ENCODE measurements at regions not wholly inside any gene's neighbourhood (a gene's known extent, or its start where the extent isn't known, plus 50 kb on each side); places are given as distances from the start of the nearest gene placed in this dataset.

DNA sequence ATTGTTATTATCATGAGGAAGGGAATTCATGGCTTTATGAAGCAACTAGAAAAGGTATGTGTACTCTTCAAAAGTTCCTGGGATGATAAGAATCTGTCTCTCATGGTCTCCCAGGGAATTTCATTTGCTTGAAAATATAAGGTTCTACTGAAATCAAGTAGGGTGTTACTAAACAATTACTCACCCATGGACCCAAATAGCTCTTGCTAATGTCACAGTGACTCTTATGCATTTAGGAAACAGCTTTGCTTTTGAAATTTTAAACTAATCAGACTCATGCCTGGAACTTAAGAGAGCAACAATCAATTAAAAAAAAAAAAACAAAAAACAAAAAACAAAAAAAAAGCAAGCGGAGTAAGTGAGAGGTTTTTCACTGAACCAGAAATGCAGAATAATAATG is 1546.3 kb upstream of the TENM4 start:
- Histone ChIP-seq H3K9ac (ENCODE audit: low read depth in 1 of 3, low read length in 3 of 3) (no peak overlapping the region), H3K27me3 (ENCODE audit: control insufficient read depth in 3 of 3, insufficient read depth in 3 of 3, low read length in 3 of 3) (no peaks in the 10 kb centered on the region), H3K4me3 (ENCODE audit: low read length in 3 of 3) (no peak overlapping the region), H3K36me3 (ENCODE audit: control insufficient read depth in 3 of 3, insufficient read depth in 3 of 3, low read length in 3 of 3) (no peaks in the 10 kb centered on the region), H3K9me3 (ENCODE audit: control insufficient read depth in 3 of 3, low read length in 3 of 3) (peaks cover 0 to 2% (median 0%) of the 10 kb centered on the region in 3 donors), H3K4me1 (ENCODE audit: control insufficient read depth in 3 of 3, insufficient read depth in 3 of 3, low read length in 3 of 3) (no peaks in the 10 kb centered on the region), H3K27ac (ENCODE audit: low read depth, low read length) (no peak overlapping the region)

DNA sequence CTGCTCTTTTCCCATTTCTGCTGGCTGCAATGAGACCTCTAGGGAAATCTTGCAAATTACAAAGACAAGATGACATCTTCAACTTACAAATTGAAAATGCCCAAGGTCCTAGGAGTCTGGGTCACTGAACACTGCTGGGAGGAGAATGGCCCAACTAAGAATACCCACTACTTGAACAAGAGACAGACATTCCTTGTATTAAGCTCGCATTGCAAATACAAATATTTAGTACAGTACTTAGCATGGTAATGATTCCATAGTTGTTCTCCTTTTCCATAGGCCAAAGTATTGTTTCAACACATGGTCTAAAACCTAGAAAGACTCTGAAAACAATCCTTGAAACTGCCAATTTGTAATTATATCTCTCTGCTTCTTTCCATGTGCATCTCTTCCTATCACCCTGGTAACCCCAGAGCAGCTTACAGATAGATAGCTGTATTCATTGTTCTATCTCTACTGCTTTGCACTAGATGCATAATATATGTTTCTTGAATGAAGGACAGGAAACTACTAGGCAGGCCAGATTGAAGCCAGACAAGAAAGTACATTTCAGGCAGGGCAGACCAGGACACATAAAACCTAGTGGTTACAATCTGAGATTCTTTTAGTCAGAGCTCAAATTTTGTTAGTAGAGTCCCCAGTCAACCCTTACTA is 1545.7 kb upstream of the TENM4 start:
- Histone ChIP-seq H3K27me3 (ENCODE audit: control insufficient read depth in 3 of 3, insufficient read depth in 3 of 3, low read length in 3 of 3) (no peaks in the 10 kb centered on the region), H3K9me3 (ENCODE audit: control insufficient read depth in 3 of 3, low read length in 3 of 3) (peaks cover 0 to 2% (median 0%) of the 10 kb centered on the region in 3 donors), H3K4me1 (ENCODE audit: control insufficient read depth in 3 of 3, insufficient read depth in 3 of 3, low read length in 3 of 3) (no peaks in the 10 kb centered on the region), H3K9ac (ENCODE audit: low read depth in 1 of 3, low read length in 3 of 3) (no peak overlapping the region), H3K4me3 (ENCODE audit: low read length in 3 of 3) (no peak overlapping the region), H3K36me3 (ENCODE audit: control insufficient read depth in 3 of 3, insufficient read depth in 3 of 3, low read length in 3 of 3) (no peaks in the 10 kb centered on the region), H3K27ac (ENCODE audit: low read depth, low read length) (no peak overlapping the region)

DNA sequence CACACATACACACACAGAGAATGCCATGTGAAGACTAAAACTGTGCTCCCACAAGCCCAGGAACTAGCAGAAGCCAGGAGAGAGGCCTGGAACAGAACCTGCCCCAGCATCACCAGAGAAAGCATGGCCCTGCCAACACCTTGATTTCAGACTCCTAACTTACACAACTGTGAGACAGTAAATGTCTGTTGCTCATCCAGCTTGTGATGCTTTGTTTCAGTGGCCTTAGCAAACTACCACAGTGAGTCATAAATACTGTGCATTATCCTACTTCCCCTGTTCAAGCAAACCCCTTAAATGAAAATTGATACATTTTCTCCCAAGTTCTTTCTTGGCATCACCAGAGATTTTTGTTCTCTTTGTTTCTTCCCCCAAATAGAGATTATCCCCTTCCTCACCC is 1539.4 kb upstream of the TENM4 start:
- H3K9ac ChIP-seq (ENCODE audit: low read depth in 1 of 3, low read length in 3 of 3), result no peak overlapping the region
- no peaks in the 10 kb centered on the region for H3K36me3 ChIP-seq (ENCODE audit: control insufficient read depth in 3 of 3, insufficient read depth in 3 of 3, low read length in 3 of 3)
- no peak overlapping the region for H3K4me3 ChIP-seq (ENCODE audit: low read length in 3 of 3)
- no peaks in the 10 kb centered on the region for H3K4me1 ChIP-seq (ENCODE audit: control insufficient read depth in 3 of 3, insufficient read depth in 3 of 3, low read length in 3 of 3)
- no peaks in the 10 kb centered on the region for H3K27me3 ChIP-seq (ENCODE audit: control insufficient read depth in 3 of 3, insufficient read depth in 3 of 3, low read length in 3 of 3)
- H3K9me3 ChIP-seq (ENCODE audit: control insufficient read depth in 3 of 3, low read length in 3 of 3), result no peaks in the 10 kb centered on the region
- H3K27ac ChIP-seq (ENCODE audit: low read depth, low read length), result no peak overlapping the region

DNA sequence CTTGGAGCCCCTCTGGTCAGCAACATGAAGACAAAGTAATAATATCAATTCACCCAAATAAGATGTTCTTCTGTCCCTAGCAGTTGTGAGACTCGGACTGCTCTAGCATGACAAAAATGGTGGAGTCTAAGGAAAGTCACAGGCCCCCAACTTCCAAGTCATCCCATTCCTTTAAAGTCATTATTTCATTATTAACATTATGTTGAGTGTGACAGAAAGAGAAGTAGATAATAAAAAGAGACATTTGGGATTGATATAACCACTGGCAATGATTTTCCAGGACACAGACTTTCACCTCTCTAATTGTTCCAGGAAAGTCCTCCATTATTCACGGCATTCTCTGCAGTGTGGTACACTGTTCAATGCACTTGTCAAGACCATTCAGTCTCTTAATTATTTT is 1533.0 kb upstream of the TENM4 start:
- H3K4me1 ChIP-seq (ENCODE audit: control insufficient read depth in 3 of 3, insufficient read depth in 3 of 3, low read length in 3 of 3), result no peaks in the 10 kb centered on the region
- no peak overlapping the region for H3K9ac ChIP-seq (ENCODE audit: low read depth in 1 of 3, low read length in 3 of 3)
- H3K27me3 ChIP-seq (ENCODE audit: control insufficient read depth in 3 of 3, insufficient read depth in 3 of 3, low read length in 3 of 3), result no peaks in the 10 kb centered on the region
- H3K4me3 ChIP-seq (ENCODE audit: low read length in 3 of 3), result no peak overlapping the region
- H3K9me3 ChIP-seq (ENCODE audit: control insufficient read depth in 3 of 3, low read length in 3 of 3), result no peaks in the 10 kb centered on the region
- no peak overlapping the region for H3K27ac ChIP-seq (ENCODE audit: low read depth, low read length)
- H3K36me3 ChIP-seq (ENCODE audit: control insufficient read depth in 3 of 3, insufficient read depth in 3 of 3, low read length in 3 of 3), result no peaks in the 10 kb centered on the region

DNA sequence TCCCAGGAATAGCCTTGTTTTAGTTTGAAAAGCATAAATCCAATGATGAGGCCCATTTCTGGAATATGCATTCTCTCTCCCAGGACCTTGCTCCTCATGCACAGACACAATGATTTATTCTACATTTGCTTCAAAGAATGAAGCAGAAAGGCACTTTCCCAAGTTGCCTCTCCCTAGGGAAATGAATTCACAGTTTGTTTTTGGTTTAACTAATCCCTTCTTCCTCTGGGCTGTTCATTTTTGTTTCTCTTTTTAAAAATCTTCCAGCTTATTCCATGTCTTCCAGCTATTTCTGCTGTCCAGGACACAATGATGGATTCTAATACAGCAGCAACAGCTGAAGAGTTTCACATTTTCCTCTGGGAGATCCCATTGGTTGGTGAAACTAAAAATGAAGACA is 1529.2 kb upstream of the TENM4 start:
- Histone ChIP-seq H3K27me3 (ENCODE audit: control insufficient read depth in 3 of 3, insufficient read depth in 3 of 3, low read length in 3 of 3) (no peaks in the 10 kb centered on the region), H3K27ac (ENCODE audit: low read depth, low read length) (no peak overlapping the region), H3K4me1 (ENCODE audit: control insufficient read depth in 3 of 3, insufficient read depth in 3 of 3, low read length in 3 of 3) (no peaks in the 10 kb centered on the region), H3K36me3 (ENCODE audit: control insufficient read depth in 3 of 3, insufficient read depth in 3 of 3, low read length in 3 of 3) (no peaks in the 10 kb centered on the region), H3K4me3 (ENCODE audit: low read length in 3 of 3) (no peak overlapping the region), H3K9me3 (ENCODE audit: control insufficient read depth in 3 of 3, low read length in 3 of 3) (no peaks in the 10 kb centered on the region), H3K9ac (ENCODE audit: low read depth in 1 of 3, low read length in 3 of 3) (no peak overlapping the region)

DNA sequence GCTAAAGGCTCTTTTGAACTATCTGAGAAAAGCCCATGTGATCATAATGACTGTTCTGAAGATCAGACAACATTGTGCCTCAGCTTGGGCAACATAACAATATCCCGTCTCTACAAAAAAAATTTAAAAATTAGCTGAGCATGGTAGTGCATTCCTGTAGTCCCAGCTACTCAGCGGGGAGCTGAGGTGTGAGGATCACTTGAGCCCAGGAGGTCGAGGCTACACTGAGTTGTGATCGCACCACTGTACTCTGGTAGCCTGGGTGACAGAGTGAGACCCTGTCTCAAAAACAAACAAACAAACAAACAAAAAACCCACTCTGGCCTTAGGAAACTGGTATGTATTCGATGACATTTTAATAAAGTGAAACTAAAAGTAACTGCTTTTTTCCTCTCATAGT is 1526.8 kb upstream of the TENM4 start:
- Histone ChIP-seq H3K27ac (ENCODE audit: low read depth, low read length) (no peak overlapping the region), H3K27me3 (ENCODE audit: control insufficient read depth in 3 of 3, insufficient read depth in 3 of 3, low read length in 3 of 3) (no peaks in the 10 kb centered on the region), H3K4me1 (ENCODE audit: control insufficient read depth in 3 of 3, insufficient read depth in 3 of 3, low read length in 3 of 3) (no peaks in the 10 kb centered on the region), H3K9ac (ENCODE audit: low read depth in 1 of 3, low read length in 3 of 3) (no peak overlapping the region), H3K9me3 (ENCODE audit: control insufficient read depth in 3 of 3, low read length in 3 of 3) (no peaks in the 10 kb centered on the region), H3K4me3 (ENCODE audit: low read length in 3 of 3) (no peak overlapping the region), H3K36me3 (ENCODE audit: control insufficient read depth in 3 of 3, insufficient read depth in 3 of 3, low read length in 3 of 3) (no peaks in the 10 kb centered on the region)

DNA sequence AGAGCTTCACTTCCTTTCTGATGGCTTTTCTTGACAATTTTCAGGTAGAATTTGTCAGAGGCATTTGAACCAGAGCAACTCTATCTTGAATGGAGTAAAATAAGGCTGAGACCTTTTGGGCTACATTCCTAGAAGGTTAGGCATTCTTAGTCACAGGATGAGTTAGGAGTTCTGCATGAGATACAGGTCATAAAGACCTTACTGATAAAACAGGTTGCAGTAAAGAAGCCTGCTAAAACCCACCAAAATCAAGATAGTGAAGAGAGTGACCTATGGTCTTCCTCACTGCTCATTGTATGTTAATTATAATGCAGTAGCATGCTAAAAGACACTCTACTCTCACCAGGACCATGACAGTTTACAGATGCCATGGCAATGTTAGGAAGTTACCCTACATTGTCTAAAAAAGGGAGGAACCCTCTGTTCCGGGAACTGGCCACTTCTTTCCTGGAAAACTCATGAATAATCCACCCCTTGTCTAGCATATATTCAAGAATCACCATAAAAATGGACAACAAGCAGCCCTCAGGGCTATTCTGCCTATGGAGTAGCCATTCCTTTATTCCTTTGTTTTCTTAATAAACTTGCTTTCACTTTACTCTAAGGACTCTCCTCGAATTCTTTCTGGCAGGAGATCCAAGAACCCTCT is 1519.7 kb upstream of the TENM4 start:
- H3K36me3 ChIP-seq (ENCODE audit: control insufficient read depth in 3 of 3, insufficient read depth in 3 of 3, low read length in 3 of 3), result no peaks in the 10 kb centered on the region
- H3K27me3 ChIP-seq (ENCODE audit: control insufficient read depth in 3 of 3, insufficient read depth in 3 of 3, low read length in 3 of 3), result no peaks in the 10 kb centered on the region
- no peak overlapping the region for H3K27ac ChIP-seq (ENCODE audit: low read depth, low read length)
- no peaks in the 10 kb centered on the region for H3K4me1 ChIP-seq (ENCODE audit: control insufficient read depth in 3 of 3, insufficient read depth in 3 of 3, low read length in 3 of 3)
- H3K4me3 ChIP-seq (ENCODE audit: low read length in 3 of 3), result no peak overlapping the region
- H3K9ac ChIP-seq (ENCODE audit: low read depth in 1 of 3, low read length in 3 of 3), result no peak overlapping the region
- no peaks in the 10 kb centered on the region for H3K9me3 ChIP-seq (ENCODE audit: control insufficient read depth in 3 of 3, low read length in 3 of 3)

DNA sequence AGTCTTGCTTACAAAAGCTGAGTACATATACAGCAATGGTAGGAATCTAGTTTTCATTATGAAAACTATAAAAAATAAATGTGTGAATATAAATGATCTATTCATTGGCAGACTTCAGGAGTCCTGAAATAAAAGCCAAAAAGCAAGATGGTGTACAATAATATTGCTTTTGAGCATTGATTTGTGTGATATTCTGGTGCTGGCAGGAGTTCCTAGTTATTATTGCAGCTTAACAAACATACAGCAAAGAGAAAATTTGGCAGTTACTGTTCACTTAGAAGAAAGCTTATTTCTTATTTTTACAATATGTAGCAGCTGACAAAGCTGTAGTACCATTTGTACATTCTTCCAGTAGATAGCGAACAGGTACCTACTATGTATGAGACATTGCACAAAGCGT is 1518.9 kb upstream of the TENM4 start:
- Histone ChIP-seq H3K9ac (ENCODE audit: low read depth in 1 of 3, low read length in 3 of 3) (no peak overlapping the region), H3K27me3 (ENCODE audit: control insufficient read depth in 3 of 3, insufficient read depth in 3 of 3, low read length in 3 of 3) (no peaks in the 10 kb centered on the region), H3K9me3 (ENCODE audit: control insufficient read depth in 3 of 3, low read length in 3 of 3) (no peaks in the 10 kb centered on the region), H3K4me1 (ENCODE audit: control insufficient read depth in 3 of 3, insufficient read depth in 3 of 3, low read length in 3 of 3) (no peaks in the 10 kb centered on the region), H3K27ac (ENCODE audit: low read depth, low read length) (no peak overlapping the region), H3K36me3 (ENCODE audit: control insufficient read depth in 3 of 3, insufficient read depth in 3 of 3, low read length in 3 of 3) (no peaks in the 10 kb centered on the region), H3K4me3 (ENCODE audit: low read length in 3 of 3) (no peak overlapping the region)

DNA sequence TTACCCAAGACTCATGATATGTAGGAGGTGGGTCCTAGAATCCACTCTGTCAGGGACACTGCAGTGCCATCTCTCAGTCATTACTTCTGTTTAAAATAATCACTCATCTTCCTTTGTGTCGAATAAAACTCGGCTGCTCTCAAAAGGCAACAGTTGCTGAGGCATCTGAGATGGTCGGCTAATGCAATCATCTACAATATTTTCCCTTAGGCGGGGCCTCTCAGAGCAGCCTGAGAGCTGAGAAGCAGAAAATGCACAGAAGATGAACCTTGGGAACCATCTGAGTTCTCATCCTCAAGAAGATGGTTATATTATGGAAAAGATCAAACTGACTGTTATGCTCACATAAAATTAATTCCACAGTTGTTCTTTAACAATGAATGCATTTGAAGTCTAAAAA is 1518.2 kb upstream of the TENM4 start:
- Histone ChIP-seq H3K9ac (ENCODE audit: low read depth in 1 of 3, low read length in 3 of 3) (no peak overlapping the region), H3K27ac (ENCODE audit: low read depth, low read length) (no peak overlapping the region), H3K4me1 (ENCODE audit: control insufficient read depth in 3 of 3, insufficient read depth in 3 of 3, low read length in 3 of 3) (no peaks in the 10 kb centered on the region), H3K36me3 (ENCODE audit: control insufficient read depth in 3 of 3, insufficient read depth in 3 of 3, low read length in 3 of 3) (no peaks in the 10 kb centered on the region), H3K27me3 (ENCODE audit: control insufficient read depth in 3 of 3, insufficient read depth in 3 of 3, low read length in 3 of 3) (no peaks in the 10 kb centered on the region), H3K9me3 (ENCODE audit: control insufficient read depth in 3 of 3, low read length in 3 of 3) (no peaks in the 10 kb centered on the region), H3K4me3 (ENCODE audit: low read length in 3 of 3) (no peak overlapping the region)

DNA sequence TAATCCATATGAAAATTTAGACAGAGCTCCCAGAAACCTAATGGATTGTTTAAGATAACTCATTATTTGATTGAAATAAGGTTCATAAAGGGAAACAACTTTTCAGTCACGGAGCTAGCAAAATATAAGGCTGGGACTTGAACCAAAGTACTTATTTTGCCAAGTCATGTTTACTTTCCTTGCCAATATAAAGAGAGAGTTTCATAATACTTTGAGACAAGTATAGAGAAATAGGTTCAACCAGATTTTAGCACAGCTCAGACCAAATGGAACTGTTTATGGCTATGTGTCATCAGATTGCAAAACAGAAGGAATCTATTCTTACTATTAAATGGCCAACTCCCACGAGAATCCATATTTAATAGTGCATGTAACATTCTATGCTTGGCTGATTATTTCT is 1517.5 kb upstream of the TENM4 start:
- Histone ChIP-seq H3K4me3 (ENCODE audit: low read length in 3 of 3) (no peak overlapping the region), H3K27me3 (ENCODE audit: control insufficient read depth in 3 of 3, insufficient read depth in 3 of 3, low read length in 3 of 3) (no peaks in the 10 kb centered on the region), H3K9me3 (ENCODE audit: control insufficient read depth in 3 of 3, low read length in 3 of 3) (no peaks in the 10 kb centered on the region), H3K9ac (ENCODE audit: low read depth in 1 of 3, low read length in 3 of 3) (no peak overlapping the region), H3K36me3 (ENCODE audit: control insufficient read depth in 3 of 3, insufficient read depth in 3 of 3, low read length in 3 of 3) (no peaks in the 10 kb centered on the region), H3K4me1 (ENCODE audit: control insufficient read depth in 3 of 3, insufficient read depth in 3 of 3, low read length in 3 of 3) (no peaks in the 10 kb centered on the region), H3K27ac (ENCODE audit: low read depth, low read length) (no peak overlapping the region)
